SK-N-SH (cell line): ENCODE measurements at regions not wholly inside any gene's neighbourhood (a gene's known extent, or its start where the extent isn't known, plus 50 kb on each side); places are given as distances from the start of the nearest gene placed in this dataset.

Experiments used
- CTCF ChIA-PET: fragments of 300-600, 350-600 bp; formaldehyde crosslinking; extraction: SDS; loops from one replicate; lab custom pipeline; 2021; lab: Yijun Ruan, JAX
- POLR2A ChIA-PET: fragments of 350-600 bp; sonication (Branson Sonifier 250); formaldehyde crosslinking; extraction: SDS; loops from one replicate; lab custom pipeline; 2020; ENCODE audit warnings: antibody characterized with exemption, inconsistent platforms; lab: Yijun Ruan, JAX
- DNase-seq: peaks from one replicate; pipeline ENCODE4 v3.0.0; 2012
- H2AFZ ChIP-seq: fragments of 200-600 bp; sonication (generic); 2 replicates; pipeline ENCODE4 v1.8.1; 2016; ENCODE audit warnings: antibody characterized with exemption, mild to moderate bottlenecking, low read depth
- H3F3A ChIP-seq: fragments of 200-600 bp; sonication (generic); replicated peaks from 2 replicates; pipeline ENCODE3; 2016; ENCODE audit warnings: antibody characterized with exemption, mild to moderate bottlenecking; ENCODE audit not compliant: insufficient read depth
- H3K27ac ChIP-seq, 2 experiments: fragments of 200-500 bp in 1 of 2; fragments of 200-600 bp in 1 of 2; sonication (Bioruptor generic) in 1 of 2; sonication (generic), shearing (Covaris generic) in 1 of 2; 2 replicates each; pipeline versions ENCODE4 v1.5.1 to v1.6.1; 2014 to 2016; ENCODE audit warnings: low read depth in 2 of 2, inconsistent platforms in 1 of 2, low read length in 1 of 2, mild to moderate bottlenecking in 1 of 2, mixed read lengths in 1 of 2
- H3K27me3 ChIP-seq: fragments of 200-600 bp; sonication (generic), shearing (Covaris generic); 2 replicates; pipeline ENCODE4 v1.6.1; 2016; ENCODE audit warnings: mixed run types; ENCODE audit not compliant: insufficient read depth
- H3K36me3 ChIP-seq, 2 experiments: fragments of 200-500 bp in 1 of 2; fragments of 200-600 bp in 1 of 2; sonication (Bioruptor generic) in 1 of 2; sonication (generic) in 1 of 2; replicated peaks in 1 of 2; 2 replicates each; pipeline versions ENCODE3 to v1.5.1; 2014 to 2016; ENCODE audit warnings: low read length in 1 of 2, mild to moderate bottlenecking in 1 of 2; ENCODE audit not compliant: insufficient read depth in 2 of 2, control insufficient read depth in 1 of 2
- H3K4me1 ChIP-seq, 2 experiments: fragments of 200-500 bp in 1 of 2; fragments of 200-600 bp in 1 of 2; sonication (Bioruptor generic) in 1 of 2; sonication (generic), shearing (Covaris generic) in 1 of 2; 2 replicates each; pipeline versions ENCODE4 v1.5.1 to v1.6.1; 2014 to 2016; ENCODE audit warnings: low read depth in 1 of 2, low read length in 1 of 2, mixed run types in 1 of 2; ENCODE audit not compliant: insufficient read depth in 2 of 2, control insufficient read depth in 1 of 2
- H3K4me2 ChIP-seq: fragments of 200-600 bp; sonication (generic), shearing (Covaris generic); 2 replicates; pipeline ENCODE4 v1.6.1; 2017; ENCODE audit warnings: mixed run types
- H3K4me3 ChIP-seq, 2 experiments: fragments of 200-500 bp in 1 of 2; fragments of 200-600 bp in 1 of 2; sonication (Bioruptor generic) in 1 of 2; sonication (generic), shearing (Covaris generic) in 1 of 2; 2 replicates each; pipeline versions ENCODE4 v1.5.1 to v1.8.1; 2014 to 2016; ENCODE audit warnings: low read depth in 2 of 2, inconsistent platforms in 1 of 2, low read length in 1 of 2, mild to moderate bottlenecking in 1 of 2, mixed read lengths in 1 of 2, moderate library complexity in 1 of 2
- H3K79me2 ChIP-seq: fragments of 200-600 bp; sonication (generic); 2 replicates; pipeline ENCODE4 v1.8.1; 2017; ENCODE audit warnings: mild to moderate bottlenecking; ENCODE audit not compliant: insufficient read depth
- H3K9ac ChIP-seq: fragments of 200-600 bp; sonication (generic); 2 replicates; pipeline ENCODE4 v1.6.1; 2017; ENCODE audit warnings: mixed run types
- H3K9me2 ChIP-seq: fragments of 200-600 bp; sonication (generic); 2 replicates; pipeline ENCODE4 v1.6.1; 2017; ENCODE audit warnings: mixed run types
- H3K9me3 ChIP-seq: fragments of 200-600 bp; sonication (generic); 2 replicates; pipeline ENCODE4 v1.6.1; 2017; ENCODE audit warnings: mixed run types, mild to moderate bottlenecking, moderate library complexity
- H4K20me1 ChIP-seq: fragments of 200-600 bp; sonication (generic); 2 replicates; pipeline ENCODE4 v1.6.1; 2017; ENCODE audit warnings: mild to moderate bottlenecking, mixed run types; ENCODE audit not compliant: insufficient read depth
- CTCF ChIP-seq: fragments of 200-600 bp; sonication (generic); IDR thresholded peaks from 2 replicates; pipeline ENCODE4 v1.6.1; 2017; ENCODE audit warnings: antibody characterized with exemption, mild to moderate bottlenecking, moderate library complexity
- EZH2phosphoT487 ChIP-seq: fragments of 200-600 bp; sonication (generic); IDR thresholded peaks from 2 replicates; pipeline ENCODE4 v1.6.1; 2017; ENCODE audit warnings: low read depth, mixed run types, mild to moderate bottlenecking, antibody characterized with exemption, moderate library complexity, borderline replicate concordance
- FOSL2 ChIP-seq: IDR thresholded peaks from 2 replicates; pipeline ENCODE4 v1.4.0; 2012; ENCODE audit warnings: low read depth, mild to moderate bottlenecking, moderate library complexity, borderline replicate concordance
- FOXM1 ChIP-seq: IDR thresholded peaks from 2 replicates; pipeline ENCODE4 v1.4.0; 2012; ENCODE audit warnings: low read depth, mild to moderate bottlenecking
- GATA2 ChIP-seq: sonication (generic); formaldehyde crosslinking; IDR thresholded peaks from 2 replicates; pipeline ENCODE4 v1.5.0; 2020; ENCODE audit warnings: mild to moderate bottlenecking, missing genetic modification reagents
- IRF3 ChIP-seq: fragments of 150-350 bp; IDR thresholded peaks from 2 replicates; pipeline ENCODE4 v1.6.1; 2016; ENCODE audit warnings: mild to moderate bottlenecking, low read depth, low read length
- JUND ChIP-seq: IDR thresholded peaks from 2 replicates; pipeline ENCODE4 v1.4.0; 2012
- MEF2A ChIP-seq: IDR thresholded peaks from 2 replicates; pipeline ENCODE4 v1.4.0; 2012; ENCODE audit warnings: low read depth, borderline replicate concordance
- NFIC ChIP-seq: IDR thresholded peaks from 2 replicates; pipeline ENCODE4 v1.4.0; 2012; ENCODE audit warnings: borderline replicate concordance
- NRF1 ChIP-seq: IDR thresholded peaks from 2 replicates; pipeline ENCODE4 v1.6.1; 2012; ENCODE audit warnings: low read depth, mild to moderate bottlenecking, low read length
- PBX3 ChIP-seq: IDR thresholded peaks from 2 replicates; pipeline ENCODE4; 2012
- POLR2AphosphoS5 ChIP-seq: IDR thresholded peaks from 2 replicates; pipeline ENCODE4 v1.6.1; 2012; ENCODE audit warnings: low read depth, low read length
- RAD21 ChIP-seq: IDR thresholded peaks from 2 replicates; pipeline ENCODE4 v1.6.1; 2012; ENCODE audit warnings: mild to moderate bottlenecking, low read length
- RCOR1 ChIP-seq: fragments of 150-350 bp; IDR thresholded peaks from 2 replicates; pipeline ENCODE4 v1.6.1; 2017; ENCODE audit warnings: antibody characterized with exemption, low read length
- REST ChIP-seq: IDR thresholded peaks from 2 replicates; pipeline ENCODE4 v1.6.1; 2012; ENCODE audit warnings: mild to moderate bottlenecking, low read depth, low read length, moderate library complexity
- RFX5 ChIP-seq: IDR thresholded peaks from 2 replicates; pipeline ENCODE4 v1.6.1; 2012; ENCODE audit warnings: mild to moderate bottlenecking, improper control_type of control experiment, low read length
- RXRA ChIP-seq: IDR thresholded peaks from 2 replicates; pipeline ENCODE4 v1.4.0; 2012; ENCODE audit warnings: low read depth, mild to moderate bottlenecking, borderline replicate concordance
- SIN3A ChIP-seq: IDR thresholded peaks from 2 replicates; pipeline ENCODE4 v1.6.1; 2012; ENCODE audit warnings: low read depth, mild to moderate bottlenecking, low read length, moderate library complexity, borderline replicate concordance
- SMC3 ChIP-seq: IDR thresholded peaks from 2 replicates; pipeline ENCODE4 v1.6.1; 2012; ENCODE audit warnings: low read depth, low read length, improper control_type of control experiment
- USF2 ChIP-seq: fragments of 150-350 bp; IDR thresholded peaks from 2 replicates; pipeline ENCODE4 v1.6.1; 2017; ENCODE audit warnings: antibody characterized with exemption, low read length, low read depth, borderline replicate concordance
- WGBS: methylation state at CpG from one replicate; pipeline ENCODE4 v1.1.6; 2017; ENCODE audit warnings: low lambda C conversion rate; 5-methylcytosine and 5-hydroxymethylcytosine counted together

GRCh38 chr17:14459955-14460354 is 159.1 kb downstream of the HS3ST3B1 start (continued):
- TF ChIP-seq CTCF, result no peak

- Histone ChIP-seq H4K20me1 (no peaks in the 10 kb centered on the region), H3K4me1 (no peaks in the 10 kb centered on the region), H3K27ac (no peak overlapping the region), H3K36me3 (no peaks in the 10 kb centered on the region), H3K9me3 (no peaks in the 10 kb centered on the region), H3K79me2 (no peaks in the 10 kb centered on the region), H3F3A (no peaks in the 10 kb centered on the region), H3K4me2 (no peak overlapping the region), H3K9ac (no peak overlapping the region), H2AFZ (no peak overlapping the region), H3K4me3 (no peak overlapping the region), H3K9me2 (no peaks in the 10 kb centered on the region), H3K27me3 (no peaks in the 10 kb centered on the region; the same call in none of the 2 replicates)
- ChIA-PET POLR2A (no interaction called here), CTCF (no interaction called here)
- TF ChIP-seq SIN3A (no peak), RCOR1 (no peak), POLR2AphosphoS5 (no peak), NRF1 (no peak), RAD21 (no peak), MEF2A (no peak), GATA2 (no peak), RFX5 (no peak), SMC3 (no peak), FOXM1 (no peak), JUND (no peak), USF2 (no peak), NFIC (no peak), IRF3 (no peak), REST (no peak), EZH2phosphoT487 (no peak), RXRA (no peak), FOSL2 (no peak), PBX3 (no peak)
- no peak for DNase-seq
- WGBS, result 9% methylated on average over 3 of the region's 3 CpGs
Observed at GRCh38 chr17:14458724-14459123, 157.8 kb downstream of the HS3ST3B1 start.
